HG03066 (cell line): ENCODE measurements at regions not wholly inside any gene's neighbourhood (a gene's known extent, or its start where the extent isn't known, plus 50 kb on each side); places are given as distances from the start of the nearest gene placed in this dataset.

Source experiments
- ATAC-seq: cut with Tn5 transposase; IDR thresholded peaks from one replicate; pipeline ENCODE4 v1.9.1; 2021; ENCODE audit warnings: low read depth; ENCODE audit not compliant: unreplicated experiment

DNA sequence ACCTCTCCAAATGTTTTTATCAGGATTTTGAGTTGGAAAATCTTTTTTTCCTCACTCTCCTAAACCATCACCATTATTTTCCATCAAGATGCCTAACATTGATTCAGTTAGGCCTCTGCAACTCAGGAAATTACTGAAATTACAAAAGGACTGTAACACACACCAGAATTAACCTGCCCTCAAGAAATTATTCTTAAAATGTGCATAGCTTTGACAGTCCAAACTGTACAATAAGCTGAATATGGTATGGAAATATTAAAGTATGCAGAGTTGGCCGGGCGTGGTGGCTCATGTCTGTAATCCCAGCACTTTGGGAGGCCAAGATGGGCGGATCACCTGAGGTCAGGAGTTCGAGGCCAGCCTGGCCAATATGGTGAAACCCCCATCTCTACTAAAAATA is 50.2 kb upstream of the PHLPP1 start:
- no peak for ATAC-seq
